GM23338 (cell line): ENCODE measurements at regions not wholly inside any gene's neighbourhood (a gene's known extent, or its start where the extent isn't known, plus 50 kb on each side); places are given as distances from the start of the nearest gene placed in this dataset.

Source experiments
- CREB1 ChIP-seq: fragments of 250-450 bp; sonication (Bioruptor Pico); IDR thresholded peaks from 2 replicates; pipeline ENCODE4 v1.5.0; 2020; ENCODE audit warnings: low read depth, mild to moderate bottlenecking, moderate library complexity
- EZH2 ChIP-seq: fragments of 200-600 bp; sonication (generic); IDR thresholded peaks from one replicate; pipeline ENCODE4 v1.8.0; 2017; ENCODE audit warnings: antibody characterized with exemption, mild to moderate bottlenecking, low read depth; ENCODE audit not compliant: unreplicated experiment
- EZH2phosphoT487 ChIP-seq: fragments of 200-600 bp; sonication (generic); IDR thresholded peaks from one replicate; pipeline ENCODE4 v1.8.1; 2018; ENCODE audit warnings: antibody characterized with exemption; ENCODE audit not compliant: unreplicated experiment
- JUNB ChIP-seq: IDR thresholded peaks from one replicate; pipeline ENCODE4 v1.6.1; 2016; ENCODE audit warnings: antibody characterized with exemption; ENCODE audit not compliant: unreplicated experiment
- NANOG ChIP-seq: IDR thresholded peaks from 2 replicates; pipeline ENCODE4 v1.6.1; 2016; ENCODE audit warnings: antibody characterized with exemption, borderline replicate concordance
- POLR2AphosphoS5 ChIP-seq: IDR thresholded peaks from 2 replicates; pipeline ENCODE4 v1.6.1; 2016; ENCODE audit warnings: antibody characterized with exemption, low read depth
- STAT1 ChIP-seq: IDR thresholded peaks from one replicate; pipeline ENCODE4 v1.6.1; 2016; ENCODE audit warnings: antibody characterized with exemption; ENCODE audit not compliant: unreplicated experiment
- ZNF114 ChIP-seq: fragments of 250-450 bp; sonication (Bioruptor Pico); IDR thresholded peaks from 2 replicates; pipeline ENCODE4 v1.5.0; 2020; ENCODE audit warnings: mild to moderate bottlenecking, moderate library complexity
- ZNF331 ChIP-seq: fragments of 250-450 bp; sonication (Bioruptor Pico); IDR thresholded peaks from 2 replicates; pipeline ENCODE4 v1.5.0; 2020; ENCODE audit warnings: low read depth, mild to moderate bottlenecking, moderate library complexity
- ZNF462 ChIP-seq: fragments of 250-450 bp; sonication (Bioruptor Pico); IDR thresholded peaks from 2 replicates; pipeline ENCODE4 v1.5.0; 2020; ENCODE audit warnings: mild to moderate bottlenecking, moderate library complexity
- TF ChIP-seq, protein P1 (sequence below), 2 experiments: fragments of 200-600 bp in 1 of 2; sonication (generic) in 1 of 2; conservative IDR thresholded peaks; 2 replicates each; pipeline versions ENCODE4 v1.5.1 to v1.6.1; 2016 to 2017; ENCODE audit warnings: antibody characterized with exemption in 2 of 2, low read depth in 2 of 2, mild to moderate bottlenecking in 2 of 2, moderate library complexity in 1 of 2
- TF ChIP-seq, protein P2 (sequence below): IDR thresholded peaks from one replicate; pipeline ENCODE4 v1.6.1; 2018; ENCODE audit warnings: antibody characterized with exemption; ENCODE audit not compliant: unreplicated experiment
- TF ChIP-seq, protein P3 (sequence below): IDR thresholded peaks from 2 replicates; pipeline ENCODE4 v1.6.1; 2016; ENCODE audit warnings: antibody characterized with exemption

DNA sequence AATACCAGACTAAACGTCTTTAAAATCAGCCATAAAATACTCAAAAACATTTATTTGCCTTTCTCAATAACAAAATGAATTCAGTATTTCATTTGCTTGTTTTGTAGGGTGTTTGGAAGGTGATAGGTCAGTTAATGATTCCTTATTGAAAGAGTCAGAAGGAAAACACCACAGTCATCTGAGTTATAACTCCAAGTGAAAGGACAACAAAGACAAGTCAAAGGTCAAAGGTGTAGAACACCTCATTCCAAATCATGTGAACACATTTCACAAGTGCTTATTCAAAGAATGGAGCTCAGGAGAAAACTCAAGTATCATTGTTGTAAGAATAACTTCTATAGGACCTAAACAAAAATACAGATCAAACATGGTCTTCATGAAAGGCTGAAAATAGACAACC is 318.6 kb upstream of the PHF14 start:
- TF ChIP-seq, protein P1, sequence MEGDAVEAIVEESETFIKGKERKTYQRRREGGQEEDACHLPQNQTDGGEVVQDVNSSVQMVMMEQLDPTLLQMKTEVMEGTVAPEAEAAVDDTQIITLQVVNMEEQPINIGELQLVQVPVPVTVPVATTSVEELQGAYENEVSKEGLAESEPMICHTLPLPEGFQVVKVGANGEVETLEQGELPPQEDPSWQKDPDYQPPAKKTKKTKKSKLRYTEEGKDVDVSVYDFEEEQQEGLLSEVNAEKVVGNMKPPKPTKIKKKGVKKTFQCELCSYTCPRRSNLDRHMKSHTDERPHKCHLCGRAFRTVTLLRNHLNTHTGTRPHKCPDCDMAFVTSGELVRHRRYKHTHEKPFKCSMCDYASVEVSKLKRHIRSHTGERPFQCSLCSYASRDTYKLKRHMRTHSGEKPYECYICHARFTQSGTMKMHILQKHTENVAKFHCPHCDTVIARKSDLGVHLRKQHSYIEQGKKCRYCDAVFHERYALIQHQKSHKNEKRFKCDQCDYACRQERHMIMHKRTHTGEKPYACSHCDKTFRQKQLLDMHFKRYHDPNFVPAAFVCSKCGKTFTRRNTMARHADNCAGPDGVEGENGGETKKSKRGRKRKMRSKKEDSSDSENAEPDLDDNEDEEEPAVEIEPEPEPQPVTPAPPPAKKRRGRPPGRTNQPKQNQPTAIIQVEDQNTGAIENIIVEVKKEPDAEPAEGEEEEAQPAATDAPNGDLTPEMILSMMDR (conservative IDR thresholded peaks at IDR 0.05; ENCODE audit: low read depth in 2 of 2), result no peak
- TF ChIP-seq EZH2phosphoT487 (no peak), POLR2AphosphoS5 (no peak), JUNB (no peak), EZH2 (no peak), NANOG (no peak), ZNF331 (CRISPR knock-in tag) (no peak), CREB1 (CRISPR knock-in tag) (no peak), ZNF114 (no peak), ZNF462 (CRISPR knock-in tag) (no peak), STAT1 (no peak)
- TF ChIP-seq, protein P2, sequence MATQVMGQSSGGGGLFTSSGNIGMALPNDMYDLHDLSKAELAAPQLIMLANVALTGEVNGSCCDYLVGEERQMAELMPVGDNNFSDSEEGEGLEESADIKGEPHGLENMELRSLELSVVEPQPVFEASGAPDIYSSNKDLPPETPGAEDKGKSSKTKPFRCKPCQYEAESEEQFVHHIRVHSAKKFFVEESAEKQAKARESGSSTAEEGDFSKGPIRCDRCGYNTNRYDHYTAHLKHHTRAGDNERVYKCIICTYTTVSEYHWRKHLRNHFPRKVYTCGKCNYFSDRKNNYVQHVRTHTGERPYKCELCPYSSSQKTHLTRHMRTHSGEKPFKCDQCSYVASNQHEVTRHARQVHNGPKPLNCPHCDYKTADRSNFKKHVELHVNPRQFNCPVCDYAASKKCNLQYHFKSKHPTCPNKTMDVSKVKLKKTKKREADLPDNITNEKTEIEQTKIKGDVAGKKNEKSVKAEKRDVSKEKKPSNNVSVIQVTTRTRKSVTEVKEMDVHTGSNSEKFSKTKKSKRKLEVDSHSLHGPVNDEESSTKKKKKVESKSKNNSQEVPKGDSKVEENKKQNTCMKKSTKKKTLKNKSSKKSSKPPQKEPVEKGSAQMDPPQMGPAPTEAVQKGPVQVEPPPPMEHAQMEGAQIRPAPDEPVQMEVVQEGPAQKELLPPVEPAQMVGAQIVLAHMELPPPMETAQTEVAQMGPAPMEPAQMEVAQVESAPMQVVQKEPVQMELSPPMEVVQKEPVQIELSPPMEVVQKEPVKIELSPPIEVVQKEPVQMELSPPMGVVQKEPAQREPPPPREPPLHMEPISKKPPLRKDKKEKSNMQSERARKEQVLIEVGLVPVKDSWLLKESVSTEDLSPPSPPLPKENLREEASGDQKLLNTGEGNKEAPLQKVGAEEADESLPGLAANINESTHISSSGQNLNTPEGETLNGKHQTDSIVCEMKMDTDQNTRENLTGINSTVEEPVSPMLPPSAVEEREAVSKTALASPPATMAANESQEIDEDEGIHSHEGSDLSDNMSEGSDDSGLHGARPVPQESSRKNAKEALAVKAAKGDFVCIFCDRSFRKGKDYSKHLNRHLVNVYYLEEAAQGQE, result no peak
- TF ChIP-seq, protein P3, sequence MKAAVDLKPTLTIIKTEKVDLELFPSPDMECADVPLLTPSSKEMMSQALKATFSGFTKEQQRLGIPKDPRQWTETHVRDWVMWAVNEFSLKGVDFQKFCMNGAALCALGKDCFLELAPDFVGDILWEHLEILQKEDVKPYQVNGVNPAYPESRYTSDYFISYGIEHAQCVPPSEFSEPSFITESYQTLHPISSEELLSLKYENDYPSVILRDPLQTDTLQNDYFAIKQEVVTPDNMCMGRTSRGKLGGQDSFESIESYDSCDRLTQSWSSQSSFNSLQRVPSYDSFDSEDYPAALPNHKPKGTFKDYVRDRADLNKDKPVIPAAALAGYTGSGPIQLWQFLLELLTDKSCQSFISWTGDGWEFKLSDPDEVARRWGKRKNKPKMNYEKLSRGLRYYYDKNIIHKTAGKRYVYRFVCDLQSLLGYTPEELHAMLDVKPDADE, result no peak
